ENCODE measurements at regions not wholly inside any gene's neighbourhood (a gene's known extent, or its start where the extent isn't known, plus 50 kb on each side); places are given as distances from the start of the nearest gene placed in this dataset.

DNA sequence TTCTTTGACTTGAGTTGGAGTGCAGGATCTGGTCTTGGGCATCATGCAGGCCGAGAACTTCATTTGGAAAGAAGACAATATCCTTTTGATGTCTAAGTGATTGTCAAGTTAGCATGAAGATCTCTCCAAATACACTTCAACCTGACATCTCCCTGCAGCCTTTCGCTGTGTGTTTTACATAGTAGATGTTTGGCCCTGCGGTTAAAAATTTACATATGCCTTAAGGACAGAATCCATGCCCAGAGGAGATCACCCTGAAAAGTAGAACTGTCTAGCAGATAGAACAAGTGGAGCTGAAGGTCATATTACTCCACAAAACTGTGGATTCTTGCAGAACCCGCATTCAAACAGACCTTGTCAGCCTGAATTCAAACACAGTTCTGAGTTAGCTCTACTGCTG, 409.9 kb downstream of the LPIN1 start:
- TF ChIP-seq, protein P1, sequence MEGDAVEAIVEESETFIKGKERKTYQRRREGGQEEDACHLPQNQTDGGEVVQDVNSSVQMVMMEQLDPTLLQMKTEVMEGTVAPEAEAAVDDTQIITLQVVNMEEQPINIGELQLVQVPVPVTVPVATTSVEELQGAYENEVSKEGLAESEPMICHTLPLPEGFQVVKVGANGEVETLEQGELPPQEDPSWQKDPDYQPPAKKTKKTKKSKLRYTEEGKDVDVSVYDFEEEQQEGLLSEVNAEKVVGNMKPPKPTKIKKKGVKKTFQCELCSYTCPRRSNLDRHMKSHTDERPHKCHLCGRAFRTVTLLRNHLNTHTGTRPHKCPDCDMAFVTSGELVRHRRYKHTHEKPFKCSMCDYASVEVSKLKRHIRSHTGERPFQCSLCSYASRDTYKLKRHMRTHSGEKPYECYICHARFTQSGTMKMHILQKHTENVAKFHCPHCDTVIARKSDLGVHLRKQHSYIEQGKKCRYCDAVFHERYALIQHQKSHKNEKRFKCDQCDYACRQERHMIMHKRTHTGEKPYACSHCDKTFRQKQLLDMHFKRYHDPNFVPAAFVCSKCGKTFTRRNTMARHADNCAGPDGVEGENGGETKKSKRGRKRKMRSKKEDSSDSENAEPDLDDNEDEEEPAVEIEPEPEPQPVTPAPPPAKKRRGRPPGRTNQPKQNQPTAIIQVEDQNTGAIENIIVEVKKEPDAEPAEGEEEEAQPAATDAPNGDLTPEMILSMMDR (IDR thresholded peaks at IDR 0.05; ENCODE audit: borderline replicate concordance, control extremely low read depth, extremely low read depth, insufficient read depth, missing control alignments) = no peak
- no peak for DNase-seq (ENCODE audit: low spot score)
- in situ Hi-C loops (cut with MboI; ENCODE audit: low sequenced_read_pairs, unreplicated experiment) = no loop called here

DNA sequence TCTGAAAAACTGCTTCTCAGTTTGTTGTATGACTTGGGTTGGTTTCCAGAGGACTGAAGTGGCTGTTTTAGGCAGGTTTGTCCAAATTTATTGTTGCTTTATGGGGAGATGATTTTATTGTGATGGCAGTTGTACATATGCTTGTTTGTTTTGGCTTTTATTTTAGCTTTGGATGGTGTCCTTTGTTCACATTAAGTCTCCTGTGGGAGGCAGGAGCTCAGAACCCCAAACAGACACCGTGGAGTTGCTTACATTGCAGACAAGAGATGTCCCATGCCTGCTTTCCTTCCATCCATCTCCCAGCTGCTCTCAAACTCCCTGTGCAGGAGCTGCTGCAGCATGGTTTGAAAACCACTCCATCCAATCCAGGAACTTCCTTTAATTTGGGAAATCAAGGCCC, 414.7 kb downstream of the LPIN1 start:
- in situ Hi-C loops (cut with MboI; ENCODE audit: low sequenced_read_pairs, unreplicated experiment) = no loop called here
- TF ChIP-seq, protein P1 (IDR thresholded peaks at IDR 0.05; ENCODE audit: borderline replicate concordance, control extremely low read depth, extremely low read depth, insufficient read depth, missing control alignments) = no peak
- no peak for DNase-seq (ENCODE audit: low spot score)

DNA sequence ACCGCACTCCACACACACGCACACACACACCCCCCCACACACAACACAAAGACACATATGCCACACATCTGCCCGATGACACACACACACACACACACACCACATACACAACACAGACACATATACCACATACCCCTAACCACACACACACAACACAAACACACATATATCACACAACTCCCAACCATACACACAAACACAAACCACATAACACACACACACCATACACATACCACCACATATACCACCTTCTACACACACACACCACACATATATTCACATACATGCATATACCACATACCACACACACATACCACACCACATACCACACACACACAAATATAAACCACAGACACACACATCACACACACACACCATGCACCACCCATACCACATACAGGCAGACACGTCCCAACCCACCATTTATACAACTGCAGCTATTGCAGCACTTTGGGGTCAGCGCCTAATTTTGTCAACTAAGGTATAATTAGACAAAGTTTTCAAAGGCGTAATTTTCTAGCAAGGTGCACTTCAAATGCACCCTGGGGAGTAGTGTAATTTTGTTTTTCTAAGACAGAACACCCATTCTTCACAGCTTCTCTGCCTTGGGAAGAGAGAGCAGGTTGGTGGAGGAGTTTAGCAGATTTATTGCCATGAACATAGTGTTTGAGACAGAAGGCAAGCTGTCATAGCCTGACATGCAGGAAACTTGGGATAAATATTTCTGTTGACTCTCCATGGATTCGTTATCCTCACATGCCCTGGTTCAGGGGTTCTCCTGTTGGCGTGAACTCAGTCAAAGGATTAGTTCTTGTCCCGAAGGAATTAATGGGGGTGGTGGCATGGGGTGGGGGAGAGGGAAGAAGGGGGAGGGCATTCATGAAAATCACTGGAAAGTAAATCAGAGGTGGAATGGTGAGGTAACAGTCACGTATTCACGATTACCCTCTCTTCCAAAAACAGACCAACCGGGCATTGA, 416.1 kb downstream of the LPIN1 start:
- in situ Hi-C loops (cut with MboI; ENCODE audit: low sequenced_read_pairs, unreplicated experiment) = no loop called here
- no peak for DNase-seq (ENCODE audit: low spot score)
- TF ChIP-seq, protein P1 (IDR thresholded peaks at IDR 0.05; ENCODE audit: borderline replicate concordance, control extremely low read depth, extremely low read depth, insufficient read depth, missing control alignments) = no peak

DNA sequence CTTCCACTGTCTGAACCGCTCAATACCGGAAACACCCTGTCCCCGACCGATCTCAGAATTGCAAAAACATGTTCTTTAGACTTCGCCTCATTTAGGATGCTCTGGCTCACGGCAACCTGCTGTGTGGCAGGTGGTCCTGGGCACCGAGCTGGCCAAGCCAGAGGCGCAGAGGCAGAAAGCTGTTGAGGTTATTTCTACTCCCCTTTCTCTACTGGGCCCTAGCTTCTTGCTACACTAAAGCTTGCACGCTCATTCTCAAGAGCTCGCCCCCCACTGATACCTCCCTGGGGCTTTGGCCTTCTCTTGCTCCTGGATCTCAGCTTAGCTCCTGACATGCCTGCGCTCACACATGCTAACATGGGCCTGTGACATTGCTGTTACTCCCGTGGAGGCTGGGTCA, 417.4 kb downstream of the LPIN1 start:
- in situ Hi-C loops (cut with MboI; ENCODE audit: low sequenced_read_pairs, unreplicated experiment) = no loop called here
- no peak for DNase-seq (ENCODE audit: low spot score)
- TF ChIP-seq, protein P1 (IDR thresholded peaks at IDR 0.05; ENCODE audit: borderline replicate concordance, control extremely low read depth, extremely low read depth, insufficient read depth, missing control alignments) = no peak

DNA sequence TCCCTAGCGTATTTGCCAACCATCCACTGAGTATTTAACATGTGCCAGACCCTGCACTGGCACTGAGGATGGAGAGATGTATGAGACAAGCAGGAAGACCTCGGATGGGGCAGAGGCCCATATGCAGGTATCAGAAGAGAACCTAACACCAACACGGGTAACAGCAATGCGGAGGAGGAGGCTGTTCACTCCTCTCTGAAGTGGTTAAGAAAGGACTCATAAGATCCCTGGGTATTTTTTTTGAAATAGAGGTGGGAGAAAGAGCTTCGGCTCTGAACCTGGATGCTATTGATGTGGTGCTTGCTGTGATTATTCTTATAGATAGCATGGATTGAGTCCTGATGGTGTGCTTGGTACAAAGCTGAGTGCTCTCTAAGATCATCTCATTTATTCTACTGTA, 418.3 kb downstream of the LPIN1 start:
- in situ Hi-C loops (cut with MboI; ENCODE audit: low sequenced_read_pairs, unreplicated experiment) = no loop called here
- TF ChIP-seq, protein P1 (IDR thresholded peaks at IDR 0.05; ENCODE audit: borderline replicate concordance, control extremely low read depth, extremely low read depth, insufficient read depth, missing control alignments) = no peak
- no peak for DNase-seq (ENCODE audit: low spot score)

DNA sequence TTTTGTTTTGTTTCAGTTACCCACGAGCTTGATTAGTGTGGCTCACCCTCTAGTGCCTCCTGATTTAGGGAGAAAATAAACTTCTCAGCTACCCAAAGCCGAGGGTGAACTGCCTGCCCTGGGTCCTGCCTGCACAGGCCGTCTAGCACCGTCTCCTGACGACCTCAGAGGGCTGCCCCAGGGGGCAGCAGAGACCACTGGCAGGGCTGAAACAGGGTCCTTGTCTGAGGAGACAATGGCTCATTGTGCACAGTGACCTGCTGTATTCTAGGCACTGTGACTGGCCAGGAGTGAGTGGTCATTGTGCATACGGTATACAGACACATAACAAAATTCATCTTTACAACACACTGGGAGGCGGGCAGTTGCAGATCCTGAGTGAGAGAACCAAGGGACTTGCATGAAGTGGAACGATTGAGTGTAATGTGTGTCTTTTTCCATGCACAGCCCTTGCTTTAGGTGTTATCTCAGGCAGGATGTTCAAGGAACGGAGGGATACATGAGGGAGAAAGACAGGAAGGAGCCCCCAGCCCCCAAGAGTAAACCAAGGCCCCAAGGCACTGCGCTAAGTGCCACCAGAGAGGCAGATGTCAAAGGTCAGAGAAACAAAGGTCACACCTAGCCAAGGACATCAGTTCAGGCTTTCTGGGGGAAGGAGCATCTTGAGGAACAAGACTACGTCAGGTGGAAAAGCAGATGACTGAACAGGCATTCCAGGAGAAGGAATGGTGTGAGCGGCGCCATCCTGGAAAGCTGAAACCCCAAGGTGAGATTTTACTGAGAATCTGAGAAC, 421.3 kb downstream of the LPIN1 start:
- TF ChIP-seq, protein P1 (IDR thresholded peaks at IDR 0.05; ENCODE audit: borderline replicate concordance, control extremely low read depth, extremely low read depth, insufficient read depth, missing control alignments) = no peak
- in situ Hi-C loops (cut with MboI; ENCODE audit: low sequenced_read_pairs, unreplicated experiment) = no loop called here
- DNase-seq (ENCODE audit: low spot score) = no peak

Measured in GM13976 (cell line).